ENCODE measurements at regions not wholly inside any gene's neighbourhood (a gene's known extent, or its start where the extent isn't known, plus 50 kb on each side); places are given as distances from the start of the nearest gene placed in this dataset.

DNA sequence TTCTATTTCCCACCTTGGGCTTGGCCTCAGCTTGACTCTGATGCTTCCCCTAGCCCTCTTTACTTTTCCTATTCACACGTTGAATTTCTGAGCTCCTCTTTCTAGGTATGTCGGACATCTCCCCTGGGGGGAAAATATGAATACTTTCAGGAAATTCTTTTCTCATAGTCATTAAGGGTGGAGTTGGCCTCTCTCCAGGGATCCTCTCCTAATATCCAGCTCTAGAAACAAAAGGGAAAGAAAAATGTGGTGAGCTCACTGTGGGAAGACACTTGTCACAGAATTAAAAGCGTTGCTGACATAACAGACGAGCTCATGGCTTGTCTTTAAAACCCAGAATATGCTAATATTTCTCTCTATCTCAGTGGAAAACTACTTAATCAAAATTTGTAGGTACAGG, 132.7 kb upstream of the MEX3C start:
- 25% methylated on average over 4 of the region's 4 CpGs for WGBS (ENCODE audit: low lambda C conversion rate)
- no peaks in the 10 kb centered on the region for H3F3A ChIP-seq (replicated peaks; ENCODE audit: insufficient read depth)

More for the DNA sequence above, 132.7 kb upstream of the MEX3C start:
- Histone ChIP-seq H3K36me3 (replicated peaks in 1 of 2; ENCODE audit: control insufficient read depth in 1 of 2, insufficient read depth in 2 of 2, low read length in 1 of 2) (no peaks in the 10 kb centered on the region), H3K9me3 (no peaks in the 10 kb centered on the region), H3K9ac (no peak overlapping the region), H4K20me1 (ENCODE audit: insufficient read depth) (no peaks in the 10 kb centered on the region), H3K27ac (ENCODE audit: low read depth in 2 of 2, low read length in 1 of 2) (no peak overlapping the region), H3K4me2 (no peak overlapping the region), H3K9me2 (no peaks in the 10 kb centered on the region), H2AFZ (ENCODE audit: low read depth) (peak overlapping the region; percentile 14; the same call in 1 of the 2 replicates), H3K4me1 (ENCODE audit: control insufficient read depth in 1 of 2, insufficient read depth in 2 of 2, low read depth in 1 of 2, low read length in 1 of 2) (peaks cover 4 to 12% of the 10 kb centered on the region in 2 experiments; a peak in 2 of 4 replicates), H3K27me3 (ENCODE audit: insufficient read depth) (no peaks in the 10 kb centered on the region), H3K4me3 (ENCODE audit: low read depth in 2 of 2, low read length in 1 of 2) (no peak overlapping the region), H3K79me2 (ENCODE audit: insufficient read depth) (no peaks in the 10 kb centered on the region)
- POLR2A ChIA-PET = no interaction called here
- DNase-seq = no peak
- CTCF ChIA-PET = interaction anchor here (0.9 kb wide), 1 partner anchor 25 kb away, joined by 3 read pairs; no protein-coding TSS in a partner anchor
- TF ChIP-seq, protein P1, sequence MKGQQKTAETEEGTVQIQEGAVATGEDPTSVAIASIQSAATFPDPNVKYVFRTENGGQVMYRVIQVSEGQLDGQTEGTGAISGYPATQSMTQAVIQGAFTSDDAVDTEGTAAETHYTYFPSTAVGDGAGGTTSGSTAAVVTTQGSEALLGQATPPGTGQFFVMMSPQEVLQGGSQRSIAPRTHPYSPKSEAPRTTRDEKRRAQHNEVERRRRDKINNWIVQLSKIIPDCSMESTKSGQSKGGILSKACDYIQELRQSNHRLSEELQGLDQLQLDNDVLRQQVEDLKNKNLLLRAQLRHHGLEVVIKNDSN (IDR thresholded peaks at IDR 0.05; ENCODE audit: borderline replicate concordance, low read depth) = no peak
- no peak for TF ChIP-seq REST (IDR thresholded peaks at IDR 0.05; ENCODE audit: low read depth, low read length)
- TF ChIP-seq ELF1 (IDR thresholded peaks at IDR 0.05) = no peak
- no peak for TF ChIP-seq NFIC (IDR thresholded peaks at IDR 0.05; ENCODE audit: borderline replicate concordance)
- no peak for TF ChIP-seq EZH2phosphoT487 (IDR thresholded peaks at IDR 0.05; ENCODE audit: borderline replicate concordance, low read depth)
- TF ChIP-seq TEAD4 (IDR thresholded peaks at IDR 0.05; ENCODE audit: borderline replicate concordance, insufficient read depth) = no peak
- no peak for TF ChIP-seq SIN3A (IDR thresholded peaks at IDR 0.05; ENCODE audit: borderline replicate concordance, low read depth, low read length)
- no peak for TF ChIP-seq POLR2AphosphoS5 (IDR thresholded peaks at IDR 0.05; ENCODE audit: low read depth, low read length)
- no peak for TF ChIP-seq GABPA (IDR thresholded peaks at IDR 0.05; ENCODE audit: low read depth)
- no peak for TF ChIP-seq RAD21 (IDR thresholded peaks at IDR 0.05; ENCODE audit: low read length)
- TF ChIP-seq TAF1 (IDR thresholded peaks at IDR 0.05; ENCODE audit: borderline replicate concordance, low read depth, low read length) = no peak
- TF ChIP-seq USF2 (IDR thresholded peaks at IDR 0.05; ENCODE audit: borderline replicate concordance, low read depth, low read length) = no peak
- TF ChIP-seq FOXM1 (IDR thresholded peaks at IDR 0.05; ENCODE audit: low read depth) = no peak
- TF ChIP-seq CHD2 (IDR thresholded peaks at IDR 0.05; ENCODE audit: low read length, partially characterized antibody) = no peak

Measured in SK-N-SH (cell line).